ENCODE measurements at regions not wholly inside any gene's neighbourhood (a gene's known extent, or its start where the extent isn't known, plus 50 kb on each side); places are given as distances from the start of the nearest gene placed in this dataset.
"Not testable (repeated sequence)": the region's sequence is repeated elsewhere in the genome, so short reads cannot be mapped to it uniquely, and the experiment has no call there.

DNA sequence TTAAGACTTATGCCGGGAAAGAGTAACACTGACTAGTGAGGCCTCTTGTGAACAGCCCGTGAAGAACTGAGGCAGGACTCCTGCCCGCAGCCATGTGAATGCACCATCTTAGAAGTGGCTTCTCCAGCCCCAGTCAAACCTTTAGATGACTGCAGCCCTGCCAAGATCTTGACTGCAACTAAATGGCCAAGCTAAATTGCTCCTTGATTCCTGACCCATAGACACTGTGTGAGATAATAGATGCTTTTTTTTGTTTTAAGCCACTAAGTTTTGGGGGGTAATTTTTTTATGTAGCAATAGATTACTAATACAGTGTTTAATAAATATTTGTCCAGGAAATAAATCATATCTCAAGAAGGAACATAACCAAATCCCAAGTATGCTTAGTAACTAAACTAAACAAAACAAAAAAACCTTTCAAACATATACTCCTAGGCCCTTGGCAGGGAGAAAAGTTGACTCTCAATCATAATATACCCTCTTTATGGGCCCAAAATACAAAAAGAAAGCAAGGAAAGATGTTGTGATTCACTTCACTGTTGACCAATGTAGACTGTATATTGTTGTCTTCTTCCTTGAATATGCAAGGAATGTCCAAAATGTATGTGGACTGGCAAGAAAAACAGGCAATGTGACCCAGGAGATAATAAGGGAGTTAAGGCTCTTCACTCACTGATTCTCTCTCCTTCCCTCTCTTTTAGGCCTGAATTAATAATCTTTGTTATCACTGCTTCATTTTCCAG lies 79.7 kb upstream of the ZNF366 start:
- Histone ChIP-seq H3K9me3 (ENCODE audit: insufficient read depth, low read length) (no peaks in the 10 kb centered on the region), H3K4me1 (ENCODE audit: insufficient read depth, insufficient read length) (no peaks in the 10 kb centered on the region), H3K36me3 (ENCODE audit: insufficient read depth, insufficient read length, low read length) (no peaks in the 10 kb centered on the region), H3K27me3 (ENCODE audit: insufficient read depth, insufficient read length) (no peaks in the 10 kb centered on the region), H3K4me3 (ENCODE audit: insufficient read length, low read depth) (no peak overlapping the region), H3K9ac (ENCODE audit: insufficient read length, low read depth) (no peak overlapping the region)
- no peak for DNase-seq (ENCODE audit: low read depth, low spot score)
- TF ChIP-seq SUZ12 (IDR thresholded peaks at IDR 0.05; ENCODE audit: extremely low read depth, insufficient read depth, insufficient read length) (no peak), ZNF274 (IDR thresholded peaks at IDR 0.05; ENCODE audit: low read depth, low read length) (no peak), YY1 (IDR thresholded peaks at IDR 0.05; ENCODE audit: insufficient read depth, insufficient read length) (no peak)

DNA sequence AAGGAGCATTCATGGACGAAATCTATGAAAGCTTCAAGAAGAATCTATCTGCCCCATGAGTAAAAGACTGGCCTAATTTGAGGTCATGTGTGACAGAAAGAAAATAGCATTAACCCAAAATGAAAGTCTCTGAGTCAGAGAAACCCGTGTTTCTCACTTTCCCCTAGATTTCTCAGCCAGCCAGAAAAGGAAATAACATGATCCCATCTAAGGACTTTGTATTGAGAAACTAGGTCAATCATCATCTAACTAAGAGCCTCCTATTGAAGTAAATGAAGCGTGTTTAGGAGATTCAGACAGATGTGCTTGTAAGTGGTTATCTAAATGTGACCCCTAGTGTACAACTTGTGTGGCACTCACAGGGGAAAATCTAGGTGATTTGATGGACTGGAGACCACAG lies 77.3 kb upstream of the ZNF366 start:
- H3K27me3 ChIP-seq (ENCODE audit: insufficient read depth, insufficient read length) = no peaks in the 10 kb centered on the region
- no peak overlapping the region for H3K4me3 ChIP-seq (ENCODE audit: insufficient read length, low read depth)
- no peaks in the 10 kb centered on the region for H3K9me3 ChIP-seq (ENCODE audit: insufficient read depth, low read length)
- H3K36me3 ChIP-seq (ENCODE audit: insufficient read depth, insufficient read length, low read length) = no peaks in the 10 kb centered on the region
- no peaks in the 10 kb centered on the region for H3K4me1 ChIP-seq (ENCODE audit: insufficient read depth, insufficient read length)
- no peak overlapping the region for H3K9ac ChIP-seq (ENCODE audit: insufficient read length, low read depth)
- no peak for DNase-seq (ENCODE audit: low read depth, low spot score)
- TF ChIP-seq ZNF274 (IDR thresholded peaks at IDR 0.05; ENCODE audit: low read depth, low read length) = no peak
- no peak for TF ChIP-seq SUZ12 (IDR thresholded peaks at IDR 0.05; ENCODE audit: extremely low read depth, insufficient read depth, insufficient read length)
- TF ChIP-seq YY1 (IDR thresholded peaks at IDR 0.05; ENCODE audit: insufficient read depth, insufficient read length) = no peak

DNA sequence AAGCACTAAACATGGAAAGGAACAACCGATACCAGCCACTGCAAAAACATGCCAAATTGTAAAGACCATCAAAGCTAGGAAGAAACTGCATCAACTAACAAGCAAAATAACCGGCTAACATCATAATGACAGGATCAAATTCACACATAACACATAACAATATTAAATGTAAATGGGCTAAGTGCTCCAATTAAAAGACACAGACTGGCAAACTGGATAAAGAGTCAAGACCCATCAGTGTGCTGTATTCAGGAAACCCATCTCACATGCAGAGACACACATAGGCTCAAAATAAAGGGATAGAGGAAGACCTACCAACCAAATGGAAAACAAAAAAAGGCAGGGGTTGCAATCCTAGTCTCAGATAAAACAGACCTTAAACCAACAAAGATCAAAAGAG lies 72.1 kb upstream of the ZNF366 start:
- not testable (repeated sequence) for DNase-seq (ENCODE audit: low read depth, low spot score); H3K4me3 ChIP-seq (ENCODE audit: insufficient read length, low read depth); H3K9ac ChIP-seq (ENCODE audit: insufficient read length, low read depth); H3K36me3 ChIP-seq (ENCODE audit: insufficient read depth, insufficient read length, low read length); H3K4me1 ChIP-seq (ENCODE audit: insufficient read depth, insufficient read length); H3K27me3 ChIP-seq (ENCODE audit: insufficient read depth, insufficient read length)
- peaks cover 19% of the 10 kb centered on the region; the same call in 1 of the 2 replicates for H3K9me3 ChIP-seq (ENCODE audit: insufficient read depth, low read length)

DNA sequence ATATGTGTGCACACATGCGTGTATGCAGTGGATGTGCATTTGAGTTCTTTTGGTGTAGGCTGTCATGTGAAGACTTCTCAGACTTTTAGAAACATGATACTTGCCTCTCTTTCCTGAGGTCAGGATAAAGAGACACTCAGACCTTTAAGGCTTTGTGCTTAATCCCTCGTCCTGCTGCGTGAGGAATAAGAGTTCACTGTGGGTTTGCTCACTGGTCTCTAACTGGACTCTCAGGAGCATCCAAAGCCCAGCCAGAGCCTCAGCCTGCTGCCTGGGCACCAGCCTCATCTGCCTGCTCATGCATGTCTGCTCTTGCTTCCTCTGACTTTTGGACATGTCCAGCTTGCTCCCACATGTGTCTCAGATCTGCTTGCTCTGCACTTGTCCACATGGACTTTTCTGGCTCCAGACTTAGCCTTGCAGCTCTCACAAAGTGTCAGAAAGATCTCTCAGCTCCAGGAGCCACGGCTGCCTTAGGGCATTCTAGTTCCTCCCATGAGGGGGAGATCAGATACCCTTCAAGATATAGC lies 65.1 kb upstream of the ZNF366 start:
- Histone ChIP-seq H3K4me1 (ENCODE audit: insufficient read depth, insufficient read length) (no peaks in the 10 kb centered on the region), H3K36me3 (ENCODE audit: insufficient read depth, insufficient read length, low read length) (no peaks in the 10 kb centered on the region), H3K9ac (ENCODE audit: insufficient read length, low read depth) (no peak overlapping the region), H3K9me3 (ENCODE audit: insufficient read depth, low read length) (peaks cover 16% of the 10 kb centered on the region; the same call in 1 of the 2 replicates), H3K27me3 (ENCODE audit: insufficient read depth, insufficient read length) (no peaks in the 10 kb centered on the region), H3K4me3 (ENCODE audit: insufficient read length, low read depth) (no peak overlapping the region)
- TF ChIP-seq YY1 (IDR thresholded peaks at IDR 0.05; ENCODE audit: insufficient read depth, insufficient read length) (no peak), SUZ12 (IDR thresholded peaks at IDR 0.05; ENCODE audit: extremely low read depth, insufficient read depth, insufficient read length) (no peak), ZNF274 (IDR thresholded peaks at IDR 0.05; ENCODE audit: low read depth, low read length) (no peak)
- no peak for DNase-seq (ENCODE audit: low read depth, low spot score)

DNA sequence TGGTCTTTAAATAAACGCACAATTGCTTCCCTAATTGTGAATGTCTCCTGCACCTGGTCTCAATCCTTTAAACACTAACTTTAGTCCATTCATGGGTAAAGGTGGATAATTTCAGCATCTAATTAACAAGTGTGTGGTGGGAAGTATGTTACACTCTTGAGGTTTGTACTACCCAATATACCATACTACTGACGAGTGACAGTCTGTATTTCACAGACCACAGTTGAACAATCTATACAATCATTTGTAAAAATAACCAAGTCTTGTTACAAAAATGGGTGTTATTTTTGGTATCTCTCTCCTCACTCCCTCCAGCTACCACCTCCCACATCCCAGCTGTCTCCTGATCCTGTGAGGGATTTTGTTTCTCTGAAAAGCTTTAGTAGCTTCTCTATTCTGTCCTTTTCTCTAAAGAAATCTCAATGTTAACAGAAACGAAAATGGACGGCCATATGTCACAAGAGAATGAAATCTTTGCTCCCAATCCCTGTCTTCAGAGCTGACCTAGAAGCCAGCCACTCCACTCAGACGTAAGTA lies 62.3 kb upstream of the ZNF366 start:
- H3K9me3 ChIP-seq (ENCODE audit: insufficient read depth, low read length) = no peaks in the 10 kb centered on the region
- DNase-seq (ENCODE audit: low read depth, low spot score) = no peak
- no peaks in the 10 kb centered on the region for H3K4me1 ChIP-seq (ENCODE audit: insufficient read depth, insufficient read length)
- H3K27me3 ChIP-seq (ENCODE audit: insufficient read depth, insufficient read length) = no peaks in the 10 kb centered on the region
- H3K36me3 ChIP-seq (ENCODE audit: insufficient read depth, insufficient read length, low read length) = no peaks in the 10 kb centered on the region
- no peak overlapping the region for H3K4me3 ChIP-seq (ENCODE audit: insufficient read length, low read depth)
- no peak for TF ChIP-seq SUZ12 (IDR thresholded peaks at IDR 0.05; ENCODE audit: extremely low read depth, insufficient read depth, insufficient read length)
- no peak for TF ChIP-seq ZNF274 (IDR thresholded peaks at IDR 0.05; ENCODE audit: low read depth, low read length)
- TF ChIP-seq YY1 (IDR thresholded peaks at IDR 0.05; ENCODE audit: insufficient read depth, insufficient read length) = no peak
- H3K9ac ChIP-seq (ENCODE audit: insufficient read length, low read depth) = no peak overlapping the region

DNA sequence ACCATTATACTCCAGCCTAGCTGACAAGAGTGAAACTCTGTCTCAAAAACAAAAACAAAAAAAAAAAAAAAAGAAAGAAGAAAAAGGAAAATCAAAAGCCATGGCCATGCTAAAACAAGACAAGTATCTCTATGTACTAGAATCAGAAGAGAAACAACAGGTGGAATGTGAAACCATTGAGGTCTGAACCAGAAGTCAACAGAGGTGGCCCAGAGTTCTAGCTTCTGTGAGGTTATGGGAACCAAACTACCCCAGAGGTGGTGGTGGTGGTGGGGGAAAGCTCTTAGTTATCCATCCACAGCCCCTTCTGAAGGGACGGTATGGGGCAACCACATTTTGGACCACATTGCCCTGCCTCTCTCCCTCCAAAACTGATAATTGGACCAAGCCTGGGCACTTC lies 59.5 kb upstream of the ZNF366 start:
- TF ChIP-seq YY1 (IDR thresholded peaks at IDR 0.05; ENCODE audit: insufficient read depth, insufficient read length) = no peak
- no peak for TF ChIP-seq ZNF274 (IDR thresholded peaks at IDR 0.05; ENCODE audit: low read depth, low read length)
- TF ChIP-seq SUZ12 (IDR thresholded peaks at IDR 0.05; ENCODE audit: extremely low read depth, insufficient read depth, insufficient read length) = no peak
- H3K4me1 ChIP-seq (ENCODE audit: insufficient read depth, insufficient read length) = no peaks in the 10 kb centered on the region
- no peak overlapping the region for H3K4me3 ChIP-seq (ENCODE audit: insufficient read length, low read depth)
- no peaks in the 10 kb centered on the region for H3K9me3 ChIP-seq (ENCODE audit: insufficient read depth, low read length)
- H3K36me3 ChIP-seq (ENCODE audit: insufficient read depth, insufficient read length, low read length) = no peaks in the 10 kb centered on the region
- H3K27me3 ChIP-seq (ENCODE audit: insufficient read depth, insufficient read length) = no peaks in the 10 kb centered on the region
- H3K9ac ChIP-seq (ENCODE audit: insufficient read length, low read depth) = no peak overlapping the region
- DNase-seq (ENCODE audit: low read depth, low spot score) = no peak

DNA sequence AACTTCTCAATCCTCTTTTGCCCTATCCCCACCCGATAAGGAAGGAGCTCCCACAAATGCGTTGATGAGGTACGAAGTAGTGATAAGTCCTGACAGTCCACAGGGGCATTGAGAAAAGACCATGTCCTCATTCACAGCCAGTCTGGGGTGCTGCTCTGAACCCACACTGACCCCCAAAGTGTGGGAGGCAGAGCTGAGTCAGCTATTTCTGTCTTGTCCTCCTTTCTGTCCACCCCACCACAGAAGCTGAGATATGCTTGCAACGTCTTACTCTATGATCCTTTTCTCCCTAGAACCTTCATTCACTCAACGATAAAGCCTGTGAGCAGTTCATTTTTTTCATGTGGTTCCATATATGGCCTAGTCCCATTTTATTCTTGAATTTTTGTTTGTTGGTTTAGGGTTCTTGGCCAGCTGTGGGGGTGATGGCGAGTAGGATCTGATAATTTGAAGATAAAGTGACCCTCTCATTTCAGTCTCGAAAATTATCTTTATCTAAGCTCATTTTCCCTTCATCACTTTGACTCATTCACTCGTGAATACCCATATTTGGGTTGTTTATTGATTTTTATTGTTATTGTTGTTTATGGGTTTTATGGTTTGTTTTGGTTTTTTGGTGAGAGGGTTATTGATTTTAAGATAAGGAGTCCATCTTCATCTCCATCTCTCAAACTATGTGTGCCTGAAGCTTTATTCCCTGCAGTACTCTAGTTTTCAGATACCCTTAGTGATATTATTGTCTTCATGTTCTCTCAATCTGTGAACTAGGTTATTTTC lies 58.5 kb upstream of the ZNF366 start:
- H3K4me3 ChIP-seq (ENCODE audit: insufficient read length, low read depth) = no peak overlapping the region
- no peaks in the 10 kb centered on the region for H3K27me3 ChIP-seq (ENCODE audit: insufficient read depth, insufficient read length)
- no peaks in the 10 kb centered on the region for H3K4me1 ChIP-seq (ENCODE audit: insufficient read depth, insufficient read length)
- no peaks in the 10 kb centered on the region for H3K36me3 ChIP-seq (ENCODE audit: insufficient read depth, insufficient read length, low read length)
- H3K9ac ChIP-seq (ENCODE audit: insufficient read length, low read depth) = no peak overlapping the region
- DNase-seq (ENCODE audit: low read depth, low spot score) = no peak
- TF ChIP-seq ZNF274 (IDR thresholded peaks at IDR 0.05; ENCODE audit: low read depth, low read length) (no peak), SUZ12 (IDR thresholded peaks at IDR 0.05; ENCODE audit: extremely low read depth, insufficient read depth, insufficient read length) (no peak), YY1 (IDR thresholded peaks at IDR 0.05; ENCODE audit: insufficient read depth, insufficient read length) (no peak)
- no peaks in the 10 kb centered on the region for H3K9me3 ChIP-seq (ENCODE audit: insufficient read depth, low read length)

Data from NT2/D1 (cell line).